HEK293T (cell line): ENCODE measurements at regions not wholly inside any gene's neighbourhood (a gene's known extent, or its start where the extent isn't known, plus 50 kb on each side); places are given as distances from the start of the nearest gene placed in this dataset.

ENCODE experiments used
- CTCF ChIA-PET: fragments of 350-600 bp; formaldehyde crosslinking; extraction: SDS; loops from one replicate; lab custom pipeline; 2021; ENCODE audit warnings: antibody characterized with exemption, inconsistent platforms; lab: Yijun Ruan, JAX
- POLR2A ChIA-PET: fragments of 350-600 bp; formaldehyde crosslinking; extraction: SDS; loops from one replicate; lab custom pipeline; 2020; ENCODE audit warnings: antibody characterized with exemption, inconsistent platforms; lab: Yijun Ruan, JAX
- DNase-seq: peaks from one replicate; pipeline ENCODE4 v3.0.0; 2012; ENCODE audit warnings: mixed read lengths; ENCODE audit errors: extremely low spot score
- ARNT ChIP-seq: fragments of 450-650 bp; IDR thresholded peaks from 2 replicates; pipeline ENCODE4 v1.6.1; 2017; ENCODE audit warnings: mild to moderate bottlenecking
- BHLHE40 ChIP-seq: fragments of 450-650 bp; IDR thresholded peaks from 2 replicates; pipeline ENCODE4 v1.6.1; 2016; ENCODE audit warnings: mild to moderate bottlenecking, moderate library complexity, borderline replicate concordance
- CTBP1 ChIP-seq: fragments of 450-650 bp; IDR thresholded peaks from 2 replicates; pipeline ENCODE4 v1.6.1; 2016; ENCODE audit warnings: borderline replicate concordance
- ELF4 ChIP-seq: fragments of 450-650 bp; IDR thresholded peaks from 2 replicates; pipeline ENCODE4 v1.6.1; 2017; ENCODE audit warnings: antibody characterized with exemption
- FOXA1 ChIP-seq: fragments of 450-650 bp; IDR thresholded peaks from 2 replicates; pipeline ENCODE4 v1.6.1; 2016; ENCODE audit warnings: mild to moderate bottlenecking
- FOXK2 ChIP-seq: fragments of 450-650 bp; IDR thresholded peaks from 2 replicates; pipeline ENCODE4 v1.6.1; 2016; ENCODE audit warnings: mild to moderate bottlenecking
- FOXM1 ChIP-seq: fragments of 450-650 bp; IDR thresholded peaks from 2 replicates; pipeline ENCODE4 v1.6.1; 2017; ENCODE audit warnings: mild to moderate bottlenecking, borderline replicate concordance
- HDGF ChIP-seq: fragments of 450-650 bp; IDR thresholded peaks from 2 replicates; pipeline ENCODE4 v1.6.1; 2017; ENCODE audit warnings: antibody characterized with exemption, borderline replicate concordance
- L3MBTL2 ChIP-seq: fragments of 450-650 bp; conservative IDR thresholded peaks from 2 replicates; pipeline ENCODE4 v1.6.1; 2016; ENCODE audit warnings: mild to moderate bottlenecking
- LEF1 ChIP-seq: fragments of 450-650 bp; IDR thresholded peaks from 2 replicates; pipeline ENCODE4 v1.6.1; 2017; ENCODE audit warnings: mild to moderate bottlenecking, borderline replicate concordance
- NFRKB ChIP-seq: fragments of 450-650 bp; IDR thresholded peaks from 2 replicates; pipeline ENCODE4 v1.6.1; 2016; ENCODE audit warnings: mild to moderate bottlenecking, moderate library complexity
- PKNOX1 ChIP-seq: fragments of 450-650 bp; IDR thresholded peaks from 2 replicates; pipeline ENCODE4 v1.6.1; 2016
- SP1 ChIP-seq: fragments of 450-650 bp; IDR thresholded peaks from 2 replicates; pipeline ENCODE4 v1.6.1; 2017
- SUZ12 ChIP-seq: fragments of 450-650 bp; IDR thresholded peaks from 2 replicates; pipeline ENCODE4 v1.6.1; 2016; ENCODE audit warnings: mild to moderate bottlenecking
- TARDBP ChIP-seq: fragments of 450-650 bp; IDR thresholded peaks from 2 replicates; pipeline ENCODE4 v1.6.1; 2016
- ZNF384 ChIP-seq: fragments of 450-650 bp; IDR thresholded peaks from 2 replicates; pipeline ENCODE4 v1.6.1; 2016

- POLR2A ChIA-PET: no interaction called here
- DNase-seq: no peak
- TF ChIP-seq FOXK2 (no peak), SP1 (no peak), TARDBP (no peak), FOXA1 (no peak), HDGF (no peak), ZNF384 (no peak)
- CTCF ChIA-PET: no interaction called here
Measured at GRCh38 chr1:13916530-13916929, 216.5 kb downstream of the PRDM2 start.

- DNase-seq: no peak
- no peak for TF ChIP-seq FOXM1
- POLR2A ChIA-PET: no interaction called here
- CTCF ChIA-PET: no interaction called here
Measured at GRCh38 chr1:13917607-13918006, 217.6 kb downstream of the PRDM2 start.

GRCh38 chr1:13918862-13919261 is 218.9 kb downstream of the PRDM2 start:
- ChIA-PET POLR2A (no interaction called here), CTCF (interaction anchor here (0.6 kb wide), 1 partner anchor 9 kb away, joined by 6 read pairs; no protein-coding TSS in a partner anchor)
- TF ChIP-seq TARDBP: no peak
- TF ChIP-seq PKNOX1: no peak
- TF ChIP-seq FOXM1: no peak
- TF ChIP-seq ELF4: no peak
- TF ChIP-seq FOXK2: no peak
- no peak for TF ChIP-seq ZNF384
- TF ChIP-seq HDGF: no peak
- no peak for TF ChIP-seq NFRKB
- no peak for TF ChIP-seq ARNT
- TF ChIP-seq LEF1: no peak
- no peak for TF ChIP-seq BHLHE40
- TF ChIP-seq SP1: no peak
- TF ChIP-seq SUZ12: no peak
- no peak for TF ChIP-seq L3MBTL2
- TF ChIP-seq CTBP1: no peak
- no peak for TF ChIP-seq FOXA1
- no peak for DNase-seq

GRCh38 chr1:13921190-13921589 is 221.2 kb downstream of the PRDM2 start:
- ChIA-PET CTCF (no interaction called here), POLR2A (no interaction called here)
- DNase-seq: no peak
- TF ChIP-seq ELF4 (no peak), FOXM1 (no peak), SUZ12 (no peak), LEF1 (no peak), HDGF (no peak), SP1 (no peak), L3MBTL2 (no peak), ARNT (no peak), FOXK2 (no peak), CTBP1 (no peak), BHLHE40 (no peak), FOXA1 (no peak), PKNOX1 (no peak), TARDBP (no peak), ZNF384 (no peak), NFRKB (no peak)

- ChIA-PET POLR2A (no interaction called here), CTCF (no interaction called here)
- TF ChIP-seq PKNOX1 (no peak), NFRKB (no peak), FOXA1 (no peak), CTBP1 (no peak), BHLHE40 (no peak), SP1 (no peak), FOXK2 (no peak)
- DNase-seq: no peak
Measured at GRCh38 chr1:13922466-13923110, 222.6 kb downstream of the PRDM2 start.

- no peak for TF ChIP-seq PKNOX1
- TF ChIP-seq FOXK2: no peak
- no peak for TF ChIP-seq ARNT
- TF ChIP-seq FOXM1: no peak
- TF ChIP-seq L3MBTL2: no peak
- ChIA-PET POLR2A (no interaction called here), CTCF (no interaction called here)
Measured at GRCh38 chr1:13926556-13926955, 226.6 kb downstream of the PRDM2 start.

More at GRCh38 chr1:13926556-13926955, 226.6 kb downstream of the PRDM2 start:
- DNase-seq: no peak
